ENCODE measurements at regions not wholly inside any gene's neighbourhood (a gene's known extent, or its start where the extent isn't known, plus 50 kb on each side); places are given as distances from the start of the nearest gene placed in this dataset.

GRCh38 chr13:34104853-34105252 is 286.9 kb downstream of the RFC3 start:
- no peak for DNase-seq (ENCODE audit: extremely low spot score)
- POLR2A ChIA-PET = no interaction called here

GRCh38 chr13:34107806-34108205 is 289.9 kb downstream of the RFC3 start:
- POLR2A ChIA-PET = no interaction called here
- no peak for DNase-seq (ENCODE audit: extremely low spot score)
- no peak for TF ChIP-seq CTCF (IDR thresholded peaks at IDR 0.05; ENCODE audit: control extremely low read depth, extremely low read depth, low read depth, missing control alignments)
- CTCF ChIA-PET = interaction anchor here (2.3 kb wide), 1 partner anchor 9 kb away, joined by 11 read pairs; no protein-coding TSS in a partner anchor

More at GRCh38 chr13:34104853-34105252, 286.9 kb downstream of the RFC3 start:
- CTCF ChIA-PET = interaction anchor here (1.3 to 1.5 kb wide), 2 partner anchors 12 to 17 kb away, joined by 3 to 4 read pairs; no protein-coding TSS in a partner anchor
- TF ChIP-seq CTCF (IDR thresholded peaks at IDR 0.05; ENCODE audit: control extremely low read depth, extremely low read depth, low read depth, missing control alignments) = no peak

GRCh38 chr13:34108410-34108809 is 290.5 kb downstream of the RFC3 start:
- POLR2A ChIA-PET = no interaction called here
- TF ChIP-seq CTCF (IDR thresholded peaks at IDR 0.05; ENCODE audit: control extremely low read depth, extremely low read depth, low read depth, missing control alignments) = no peak
- CTCF ChIA-PET = interaction anchor here (2.3 kb wide), 1 partner anchor 10 kb away, joined by 11 read pairs; no protein-coding TSS in a partner anchor
- DNase-seq (ENCODE audit: extremely low spot score) = no peak

- peak; percentile 3 for DNase-seq (ENCODE audit: extremely low spot score)
- ChIA-PET POLR2A (no interaction called here), CTCF (no interaction called here)
- TF ChIP-seq CTCF (IDR thresholded peaks at IDR 0.05; ENCODE audit: control extremely low read depth, extremely low read depth, low read depth, missing control alignments) = no peak
Observed at GRCh38 chr13:34114581-34114980, 296.6 kb downstream of the RFC3 start.

GRCh38 chr13:34116651-34117050 is 298.7 kb downstream of the RFC3 start:
- no peak for TF ChIP-seq CTCF (IDR thresholded peaks at IDR 0.05; ENCODE audit: control extremely low read depth, extremely low read depth, low read depth, missing control alignments)
- POLR2A ChIA-PET = no interaction called here
- CTCF ChIA-PET = no interaction called here
- no peak for DNase-seq (ENCODE audit: extremely low spot score)

GRCh38 chr13:34124666-34125306 is 306.8 kb downstream of the RFC3 start:
- ChIA-PET CTCF (no interaction called here), POLR2A (no interaction called here)
- no peak for TF ChIP-seq CTCF (IDR thresholded peaks at IDR 0.05; ENCODE audit: control extremely low read depth, extremely low read depth, low read depth, missing control alignments)
- DNase-seq (ENCODE audit: extremely low spot score) = no peak

Measured in GM10248 (cell line).